NOMO-1 (cell line): ENCODE measurements at regions not wholly inside any gene's neighbourhood (a gene's known extent, or its start where the extent isn't known, plus 50 kb on each side); places are given as distances from the start of the nearest gene placed in this dataset.
"Not testable (repeated sequence)": the region's sequence is repeated elsewhere in the genome, so short reads cannot be mapped to it uniquely, and the experiment has no call there.

ENCODE experiments used
- DNase-seq, 2 experiments: peaks; one replicate each; lab custom pipeline; 2025; ENCODE audit not compliant: unreplicated experiment in 2 of 2; lab: John Stamatoyannopoulos, UW

DNA sequence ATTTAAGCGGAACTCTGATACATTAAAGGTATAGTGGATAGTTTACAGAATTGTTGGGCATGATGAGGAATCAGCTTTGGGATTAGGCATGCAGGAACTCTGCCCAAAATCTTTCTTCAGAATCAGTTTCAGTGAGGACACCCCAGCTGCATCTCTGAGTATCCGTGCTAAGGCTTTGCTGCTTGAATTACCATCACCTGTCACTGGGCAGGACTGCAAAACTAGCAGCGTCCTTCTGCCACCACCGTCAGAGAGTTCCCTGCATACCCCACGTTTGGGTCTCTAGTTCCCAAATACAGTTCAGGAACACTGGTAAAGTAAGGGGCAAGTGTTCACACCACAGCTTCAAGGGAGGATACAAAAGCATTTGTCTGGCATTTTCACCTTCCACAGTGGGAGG lies 164.6 kb upstream of the ARHGEF26 start:
- DNase-seq: no peak

GRCh38 chr3:153957421-153957820 lies 163.8 kb upstream of the ARHGEF26 start:
- no peak for DNase-seq

- no peak for DNase-seq
These were observed 162.3 kb upstream of the ARHGEF26 start for GRCh38 chr3:153958635-153959595.

GRCh38 chr3:153960458-153961074 lies 160.6 kb upstream of the ARHGEF26 start:
- DNase-seq: no peak

- no peak for DNase-seq
These were observed 159.7 kb upstream of the ARHGEF26 start for GRCh38 chr3:153961494-153961893.

- no peak for DNase-seq
These were observed 158.2 kb upstream of the ARHGEF26 start for GRCh38 chr3:153963012-153963411.

DNA sequence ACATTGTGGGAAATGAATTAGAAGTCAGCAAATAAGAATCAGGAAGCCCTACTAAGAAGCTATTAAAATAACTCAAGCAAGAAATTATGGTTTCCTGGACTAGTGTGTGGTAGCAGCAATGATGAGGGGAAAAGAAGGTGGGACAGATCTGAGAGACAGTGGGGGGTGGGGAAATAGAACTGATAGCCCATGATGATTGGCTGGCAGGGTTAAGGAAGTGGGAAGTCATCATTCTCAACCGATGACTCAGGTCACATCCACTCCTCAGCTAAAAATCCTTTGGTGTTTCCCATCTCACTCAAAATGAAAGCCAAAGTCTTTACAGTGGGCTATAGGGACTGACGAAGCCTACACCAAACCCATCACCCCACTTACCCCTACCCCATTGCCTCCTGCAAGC lies 153.9 kb upstream of the ARHGEF26 start:
- no peak for DNase-seq

GRCh38 chr3:153970047-153970446 lies 151.1 kb upstream of the ARHGEF26 start:
- no peak for DNase-seq

- DNase-seq: peak in 1 of 2 experiments; percentile 1
These were observed 150.3 kb upstream of the ARHGEF26 start for GRCh38 chr3:153970741-153971347.

GRCh38 chr3:153972862-153973261 lies 148.3 kb upstream of the ARHGEF26 start:
- DNase-seq: no peak

GRCh38 chr3:153973722-153974265 lies 147.4 kb upstream of the ARHGEF26 start:
- DNase-seq: no peak

- no peak for DNase-seq
These were observed 146.6 kb upstream of the ARHGEF26 start for GRCh38 chr3:153974614-153975013.

DNA sequence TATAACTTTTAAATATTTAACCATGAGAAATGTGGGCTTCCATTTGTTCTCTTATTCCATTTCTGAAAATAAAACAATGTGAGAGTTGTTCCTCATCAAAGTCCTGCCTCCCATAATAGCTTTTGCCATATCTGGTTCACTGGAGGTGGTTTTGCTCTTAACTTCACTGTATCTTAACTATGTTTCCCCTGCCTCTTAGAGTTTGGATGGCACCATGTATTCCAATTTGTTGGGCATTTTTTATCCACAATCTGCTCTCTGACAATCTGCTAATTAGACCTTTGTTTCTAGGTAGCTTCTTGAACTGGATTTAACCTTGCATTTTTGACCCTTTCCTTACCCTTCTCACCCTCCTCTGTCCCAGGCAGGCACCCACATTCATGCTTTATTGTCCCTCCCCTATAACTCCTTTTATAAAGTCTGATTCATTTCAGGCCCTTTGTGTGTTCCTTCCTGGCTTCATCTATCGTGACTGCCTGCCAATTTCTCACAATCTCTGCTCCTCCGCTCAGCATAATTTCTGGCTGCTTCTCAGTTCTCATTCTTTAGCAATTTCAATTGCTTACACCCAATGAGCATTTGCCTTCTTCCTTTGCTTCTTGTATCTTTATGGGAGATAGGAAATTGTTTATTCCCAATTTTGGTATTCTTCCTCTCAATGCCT lies 144.2 kb upstream of the ARHGEF26 start:
- DNase-seq: no peak

GRCh38 chr3:153978006-153978405 lies 143.2 kb upstream of the ARHGEF26 start:
- no peak for DNase-seq

DNA sequence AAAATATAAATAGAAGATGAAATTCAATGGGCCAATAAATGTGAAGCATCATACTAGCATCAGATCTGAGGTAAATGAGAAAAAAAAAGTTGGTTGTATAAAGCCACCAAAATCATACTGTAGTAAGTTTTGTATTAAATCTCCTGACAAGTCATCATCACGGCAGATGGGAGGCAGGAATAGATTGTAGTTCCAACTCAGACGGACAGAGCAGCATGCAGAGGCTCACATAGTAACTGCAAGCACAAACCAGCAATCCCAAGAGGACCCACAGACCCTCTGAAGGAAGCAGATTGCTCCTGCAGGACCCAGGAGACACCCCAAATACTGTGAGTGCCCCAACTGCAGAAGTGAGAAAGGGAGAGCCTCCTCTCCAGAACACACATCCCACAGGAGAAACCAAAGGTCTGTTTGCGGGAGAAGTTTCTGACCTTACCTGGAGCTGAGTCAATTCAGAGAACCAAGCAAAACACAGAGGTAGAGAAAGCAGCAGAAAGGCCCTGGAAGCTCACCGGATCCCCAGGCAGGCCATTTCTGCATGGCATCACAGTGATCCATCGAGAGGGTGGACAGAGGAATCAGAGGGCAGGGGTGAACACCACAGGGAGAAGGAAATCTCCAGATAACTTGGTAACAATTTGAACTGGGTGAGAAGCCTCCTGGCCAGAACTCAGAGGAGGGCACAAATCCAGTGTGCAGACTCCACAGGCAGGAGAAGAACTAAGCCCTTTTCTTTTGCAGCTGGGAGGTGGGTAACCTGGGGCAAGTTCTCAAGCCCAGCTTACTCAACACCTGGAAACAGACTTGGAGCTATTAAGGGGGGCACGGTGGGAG lies 141.6 kb upstream of the ARHGEF26 start:
- DNase-seq: no peak

- DNase-seq: no peak
These were observed 141.0 kb upstream of the ARHGEF26 start for GRCh38 chr3:153980252-153980590.

GRCh38 chr3:153997364-153997763 lies 123.8 kb upstream of the ARHGEF26 start:
- not testable (repeated sequence) for DNase-seq

DNA sequence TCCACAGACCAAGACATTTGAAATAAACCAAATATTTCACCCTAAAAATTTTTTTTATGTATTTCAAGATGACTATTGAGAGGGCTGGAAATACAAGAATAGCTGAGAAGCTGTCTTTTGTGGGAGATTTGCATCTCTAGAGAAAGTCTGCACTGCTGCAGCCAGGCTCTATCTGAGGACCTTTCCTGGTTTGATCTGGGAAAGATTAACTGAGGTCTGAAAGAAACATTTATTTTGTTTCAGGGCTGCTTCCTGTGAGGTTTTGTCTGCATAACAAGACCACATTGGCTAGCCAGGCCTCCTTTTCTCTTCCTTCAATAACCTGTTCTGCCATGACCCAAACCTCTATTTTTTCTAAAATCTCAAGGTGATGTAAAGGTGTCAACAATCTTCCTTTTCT lies 117.5 kb upstream of the ARHGEF26 start:
- no peak for DNase-seq

DNA sequence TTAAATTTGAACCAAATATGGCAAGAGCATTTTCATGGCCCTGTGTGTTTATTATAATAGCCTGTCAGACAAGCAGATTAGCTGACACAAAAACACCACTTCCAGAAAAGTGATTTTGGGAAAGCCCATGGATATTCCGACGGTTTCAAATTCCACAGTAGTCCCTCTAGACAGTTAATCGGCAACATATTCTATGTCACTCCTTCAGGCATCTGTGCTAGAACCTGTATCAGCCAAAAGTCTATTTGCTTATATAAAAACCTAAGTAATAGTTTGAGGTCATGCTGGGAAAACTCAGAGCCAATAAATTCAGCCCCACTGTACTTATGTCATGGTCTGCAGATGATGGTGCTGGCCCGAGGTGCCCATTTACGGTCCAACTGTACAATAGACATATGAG lies 110.2 kb upstream of the ARHGEF26 start:
- DNase-seq: no peak

- DNase-seq: no peak
These were observed 107.5 kb upstream of the ARHGEF26 start for GRCh38 chr3:154013736-154014135.
